ENCODE measurements at regions not wholly inside any gene's neighbourhood (a gene's known extent, or its start where the extent isn't known, plus 50 kb on each side); places are given as distances from the start of the nearest gene placed in this dataset.

- no peak for TF ChIP-seq CTCF (IDR thresholded peaks at IDR 0.05)
- TF ChIP-seq POLR2A (IDR thresholded peaks at IDR 0.05): no peak
These were observed 71.8 kb upstream of the CITED2 start for GRCh38 chr6:139446138-139446715.

All from Peyer's patch (tissue), 4 donors.